ENCODE measurements at regions not wholly inside any gene's neighbourhood (a gene's known extent, or its start where the extent isn't known, plus 50 kb on each side); places are given as distances from the start of the nearest gene placed in this dataset.
"Not testable (repeated sequence)": the region's sequence is repeated elsewhere in the genome, so short reads cannot be mapped to it uniquely, and the experiment has no call there.

DNA sequence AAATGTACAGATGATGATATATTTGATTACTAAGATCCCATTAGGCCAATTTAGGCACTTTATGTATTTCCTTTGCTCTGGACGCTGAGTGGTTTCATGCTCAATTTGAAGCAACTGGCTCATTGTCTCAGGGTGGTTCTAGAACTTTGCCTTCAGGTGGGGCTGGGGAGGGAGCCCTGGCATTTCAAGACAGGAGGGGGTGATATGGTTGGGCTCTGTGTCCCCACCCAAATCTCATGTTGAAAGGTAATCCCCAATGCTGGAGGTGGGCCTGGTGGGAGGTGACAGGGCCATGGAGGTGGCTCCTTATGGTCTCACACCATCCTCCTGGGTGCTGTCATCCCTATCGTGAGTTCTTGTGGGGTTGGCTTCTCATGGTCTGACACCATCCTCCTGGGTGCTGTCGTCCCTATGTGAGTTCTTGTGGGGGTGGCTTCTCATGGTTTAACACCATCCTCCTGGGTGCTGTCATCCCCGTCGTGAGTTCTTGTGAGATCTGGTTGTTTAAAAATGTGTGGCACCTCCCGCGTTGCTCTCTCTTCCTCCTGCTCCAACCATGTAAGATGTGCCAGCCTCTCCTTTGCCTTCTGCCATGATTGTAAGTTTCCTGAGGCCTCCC is 151.5 kb upstream of the KLF6 start:
- no peak for DNase-seq (ENCODE audit: low spot score)

DNA sequence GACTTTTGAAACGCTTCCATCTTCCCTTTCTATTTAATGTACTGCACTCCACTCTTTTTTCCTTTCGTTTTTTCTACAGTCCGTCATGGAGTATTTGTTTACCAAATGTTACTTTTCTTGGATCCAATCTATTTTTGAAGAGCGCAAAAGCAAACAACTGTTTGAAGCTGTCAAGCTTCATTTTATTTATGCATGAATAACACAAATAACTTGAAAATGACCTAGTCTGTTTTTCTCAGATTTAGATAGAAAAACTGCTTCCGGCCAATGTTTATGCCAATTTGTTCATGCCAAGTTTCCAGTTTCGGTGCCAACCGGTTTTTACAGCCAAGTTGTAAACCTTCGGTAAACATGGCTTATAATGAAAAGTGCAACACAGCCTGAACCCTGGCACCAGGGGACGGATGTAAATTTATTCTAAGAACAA is 150.9 kb upstream of the KLF6 start:
- DNase-seq (ENCODE audit: low spot score) = no peak

GRCh38 chr10:3935141-3935540 is 150.1 kb upstream of the KLF6 start:
- peak; percentile 43 for DNase-seq (ENCODE audit: low spot score)

DNA sequence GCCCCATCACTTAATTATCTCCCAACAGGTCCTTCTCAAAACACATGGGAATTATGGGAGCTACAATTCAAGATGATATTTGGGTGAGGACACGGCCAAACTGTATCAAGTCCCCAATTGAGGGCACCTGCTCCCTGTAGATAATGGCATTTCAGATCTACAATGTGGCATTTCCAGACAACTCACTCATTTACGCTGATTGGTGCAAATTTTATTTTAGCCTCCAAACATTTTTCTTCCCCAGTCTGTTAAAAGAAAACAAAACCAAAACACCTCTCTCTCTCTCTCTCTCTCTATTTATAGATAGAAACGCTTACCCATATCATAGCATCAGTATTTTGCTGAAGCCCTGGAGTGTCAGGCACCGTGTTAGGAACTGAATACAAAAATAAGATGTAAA is 148.7 kb upstream of the KLF6 start:
- no peak for DNase-seq (ENCODE audit: low spot score)

DNA sequence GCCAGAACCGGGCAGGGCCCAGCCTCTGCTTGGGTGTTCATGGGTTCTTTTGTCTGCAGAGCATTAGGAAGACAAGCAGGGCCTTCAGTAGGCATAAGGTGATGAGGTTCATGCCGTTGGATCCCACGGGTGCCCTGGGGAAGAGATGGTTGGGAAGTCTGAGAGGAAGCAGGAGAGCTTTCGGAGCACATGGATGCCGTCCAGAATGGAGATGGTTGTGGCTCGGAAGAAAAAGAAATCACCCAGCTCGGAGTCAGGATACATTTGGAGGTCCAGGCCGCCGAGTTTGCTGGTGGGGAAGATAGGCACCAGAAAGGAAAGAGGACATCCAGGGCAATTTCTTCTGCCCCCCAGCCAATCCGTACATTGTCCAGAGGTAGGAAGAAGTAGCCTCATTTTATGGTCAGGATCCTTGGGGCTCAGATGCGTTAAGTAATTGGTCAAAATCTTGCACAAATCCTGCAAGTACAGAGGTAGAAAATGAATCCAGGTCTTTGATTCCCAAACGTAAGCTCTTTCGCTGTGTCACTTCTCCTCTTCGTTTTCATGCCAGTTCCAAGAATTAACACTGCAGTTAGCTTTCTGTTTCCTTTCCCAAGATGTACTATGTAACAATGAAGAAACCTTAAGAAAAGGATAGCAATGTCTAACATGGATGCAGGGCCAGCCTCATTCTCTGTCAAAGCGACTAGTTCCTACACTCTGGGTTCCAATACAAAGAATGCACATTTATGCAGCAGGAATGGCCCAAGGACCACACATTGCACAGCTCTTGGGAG is 147.8 kb upstream of the KLF6 start:
- no peak for DNase-seq (ENCODE audit: low spot score)

DNA sequence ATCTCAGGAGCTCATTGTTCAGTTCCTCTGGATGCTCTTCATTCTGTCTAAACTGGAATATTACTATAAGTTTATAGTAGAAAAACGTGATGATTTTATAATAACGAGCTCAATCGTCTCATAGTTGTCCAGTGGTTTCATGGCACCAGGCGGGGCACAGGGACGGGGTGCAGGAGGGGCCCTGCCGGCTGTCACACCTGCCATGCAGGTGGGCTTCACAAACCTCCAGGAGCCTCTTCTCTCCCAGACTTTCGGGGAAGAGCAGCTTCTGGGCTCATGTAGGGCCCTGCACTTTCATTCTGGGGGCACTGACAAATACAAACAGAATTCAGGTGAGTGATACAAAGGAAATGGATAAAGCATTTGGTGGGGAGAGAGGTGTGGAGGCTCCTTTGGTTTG is 146.9 kb upstream of the KLF6 start:
- no peak for DNase-seq (ENCODE audit: low spot score)

DNA sequence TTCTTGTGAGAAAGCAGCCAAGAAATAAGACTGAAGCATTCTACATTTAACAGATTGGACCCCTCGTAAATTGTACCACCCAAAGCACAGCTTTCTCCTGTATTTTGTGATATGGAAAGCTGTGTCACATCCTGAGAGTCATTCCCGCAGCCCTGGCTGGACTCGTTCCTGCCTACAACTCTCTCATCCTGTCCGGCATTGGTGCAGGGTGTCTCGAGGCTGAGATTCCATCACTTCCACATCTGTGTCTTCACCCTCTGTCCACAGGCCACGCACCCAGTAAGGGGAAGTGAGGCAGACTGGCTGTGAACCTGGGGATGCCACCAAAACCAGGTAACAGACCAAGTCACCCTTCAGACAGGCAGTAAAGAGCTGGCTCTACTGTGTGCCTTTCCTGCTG is 146.2 kb upstream of the KLF6 start:
- no peak for DNase-seq (ENCODE audit: low spot score)

GRCh38 chr10:3928569-3928968 is 143.6 kb upstream of the KLF6 start:
- no peak for DNase-seq (ENCODE audit: low spot score)

DNA sequence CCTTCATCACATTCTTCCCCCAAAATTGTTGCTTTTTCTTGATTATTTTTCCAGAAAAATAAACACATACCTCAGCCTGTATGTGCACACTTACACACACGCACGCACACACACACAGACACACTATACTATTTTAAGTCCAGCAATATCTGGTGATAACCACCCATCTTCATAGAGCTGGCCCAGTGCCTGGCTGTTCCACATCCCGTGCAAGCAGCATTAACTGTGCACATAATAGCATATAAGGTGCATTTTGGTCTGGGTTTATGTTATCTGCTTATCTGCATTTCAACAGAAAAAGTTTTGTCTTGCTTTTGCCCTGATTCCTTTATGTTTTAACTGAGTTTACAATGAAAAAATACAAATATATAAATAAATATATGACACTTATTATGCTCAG is 143.1 kb upstream of the KLF6 start:
- DNase-seq (ENCODE audit: low spot score) = no peak

DNA sequence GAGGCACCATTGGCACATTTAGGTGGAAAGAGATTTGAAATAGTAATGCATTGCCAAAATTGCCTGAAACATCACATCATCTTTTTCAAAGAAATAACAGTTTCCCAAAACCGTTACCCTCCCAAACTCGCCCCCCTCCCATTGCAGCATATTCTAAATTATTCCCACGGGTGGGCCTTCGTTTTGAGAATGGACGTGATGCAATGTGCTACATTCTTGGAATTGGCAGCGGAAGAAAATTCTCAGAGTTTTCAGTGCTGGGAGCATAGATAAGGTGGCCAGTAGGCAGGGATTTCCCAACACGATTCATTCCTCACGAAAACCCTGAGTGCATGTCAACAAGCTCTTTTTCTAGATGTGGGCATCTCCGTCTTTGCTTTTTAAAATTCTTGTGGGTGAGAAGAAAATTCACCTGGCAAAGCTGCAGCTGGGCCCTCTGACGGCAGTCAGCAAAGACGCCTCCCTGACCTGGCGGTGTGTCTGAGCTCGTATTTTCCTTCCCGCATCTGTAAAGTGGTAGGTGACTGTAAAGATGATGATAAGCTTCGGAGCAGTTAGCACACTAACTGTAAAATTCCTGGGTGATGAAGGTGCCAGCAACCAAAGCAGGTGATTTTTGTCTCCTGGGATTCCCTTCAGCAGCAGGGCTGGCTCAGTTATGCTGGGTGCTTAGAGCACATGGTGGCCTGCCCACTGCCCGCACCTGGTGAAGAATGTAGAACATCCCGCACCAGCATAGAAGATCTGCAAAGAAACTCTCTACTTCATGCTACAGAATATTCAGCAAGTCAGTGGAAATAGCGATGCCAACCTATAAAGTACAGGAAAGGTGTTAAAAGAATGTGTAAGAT is 141.9 kb upstream of the KLF6 start:
- DNase-seq (ENCODE audit: low spot score) = no peak

GRCh38 chr10:3926258-3926657 is 141.2 kb upstream of the KLF6 start:
- DNase-seq (ENCODE audit: low spot score) = no peak

GRCh38 chr10:3925184-3925583 is 140.2 kb upstream of the KLF6 start:
- DNase-seq (ENCODE audit: low spot score) = no peak

DNA sequence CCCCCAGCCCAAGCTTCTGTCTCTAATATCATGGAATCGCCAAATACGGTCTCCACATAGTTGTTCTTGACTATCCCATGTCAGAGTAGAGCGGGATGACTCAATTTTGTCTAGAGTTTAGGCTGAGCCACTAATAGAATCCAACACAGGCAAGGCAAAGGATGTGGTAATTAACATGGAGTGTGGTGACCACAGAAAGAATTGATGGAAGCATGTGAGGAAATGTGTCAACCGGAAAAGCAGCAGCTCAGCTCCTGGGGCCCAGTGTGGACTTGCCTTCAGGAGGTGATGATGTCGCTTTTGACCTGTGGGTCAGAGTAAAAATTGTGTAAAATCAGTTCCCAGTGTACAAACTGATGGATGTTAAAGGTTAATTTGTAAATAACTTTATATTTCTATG is 139.3 kb upstream of the KLF6 start:
- DNase-seq (ENCODE audit: low spot score) = no peak

- no peak for DNase-seq (ENCODE audit: low spot score)
Measured at GRCh38 chr10:3923033-3923432, 138.0 kb upstream of the KLF6 start.

GRCh38 chr10:3919709-3920308 is 134.8 kb upstream of the KLF6 start:
- no peak for DNase-seq (ENCODE audit: low spot score)

DNA sequence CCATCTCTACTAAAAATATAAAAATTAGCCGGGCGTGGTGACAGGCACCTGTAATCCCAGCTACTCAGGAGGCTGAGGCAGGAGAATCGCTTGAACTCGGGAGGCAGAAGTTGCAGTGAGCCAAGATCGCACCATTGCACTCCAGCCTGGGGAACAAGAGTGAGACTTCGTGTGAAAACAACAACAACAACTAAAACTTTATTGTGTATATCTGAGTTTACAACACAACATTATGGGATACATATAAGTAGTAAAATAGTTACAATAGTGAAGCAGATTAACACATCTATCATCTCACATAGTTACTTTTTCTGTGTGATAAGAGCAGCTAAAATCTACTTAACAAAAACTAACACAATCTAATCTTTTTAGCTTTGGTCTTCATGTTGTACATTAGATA is 132.4 kb upstream of the KLF6 start:
- not testable (repeated sequence) for DNase-seq (ENCODE audit: low spot score)

DNA sequence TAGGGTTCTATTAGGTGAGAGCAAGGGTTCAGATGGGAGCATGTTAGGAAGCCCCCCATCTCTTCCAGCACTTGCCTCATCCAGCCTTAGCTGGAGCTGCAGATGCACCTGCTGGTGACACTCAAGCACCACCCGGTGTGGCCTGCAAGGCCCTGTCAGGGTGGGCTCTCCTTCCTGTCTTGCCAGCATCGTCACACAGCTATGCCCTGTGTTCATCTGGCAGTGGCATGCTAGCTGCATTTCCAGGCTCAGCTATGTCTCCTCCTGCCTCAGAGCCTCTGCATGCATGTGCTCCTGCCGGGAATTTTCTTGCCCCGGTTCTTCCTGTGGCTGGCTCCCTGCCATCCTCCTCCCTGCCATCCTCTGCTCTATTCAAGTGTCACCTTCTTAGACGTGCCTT is 129.7 kb upstream of the KLF6 start:
- DNase-seq (ENCODE audit: low spot score) = no peak

DNA sequence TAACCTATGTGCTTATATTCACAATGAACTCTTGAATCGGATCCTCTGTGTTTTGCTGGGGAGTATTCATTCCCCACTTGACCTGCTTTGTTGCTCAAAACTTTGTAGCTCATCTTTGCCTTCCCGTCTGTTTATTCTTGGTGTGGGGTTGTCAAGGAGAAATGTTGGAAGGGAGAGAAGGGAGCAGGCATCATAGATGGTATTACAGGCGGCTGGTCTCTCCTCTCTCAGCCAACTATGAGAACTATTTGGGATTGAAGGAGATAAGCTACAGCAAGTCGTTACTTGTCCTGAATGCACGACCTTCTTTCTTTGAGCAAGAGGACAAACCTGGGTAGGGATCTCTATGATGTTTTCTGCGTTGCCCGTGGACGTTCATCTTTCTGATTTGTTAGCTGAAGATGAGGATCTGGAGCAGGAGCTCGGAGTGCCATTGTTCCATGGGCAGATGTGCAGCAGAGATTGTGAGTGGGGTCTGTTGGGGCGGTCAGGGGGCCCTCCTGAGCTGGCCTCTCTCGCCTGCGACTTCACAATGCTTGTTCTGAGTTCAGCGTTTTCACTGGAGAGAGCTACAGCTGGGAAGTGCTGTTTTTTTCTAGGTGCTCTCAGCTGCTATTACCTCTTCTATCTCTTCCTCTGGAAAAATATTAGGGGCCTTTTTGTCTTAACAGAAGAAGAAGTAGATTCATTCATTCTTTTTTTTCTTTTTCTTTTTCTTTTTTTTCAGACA is 126.9 kb upstream of the KLF6 start:
- DNase-seq (ENCODE audit: low spot score) = no peak

DNA sequence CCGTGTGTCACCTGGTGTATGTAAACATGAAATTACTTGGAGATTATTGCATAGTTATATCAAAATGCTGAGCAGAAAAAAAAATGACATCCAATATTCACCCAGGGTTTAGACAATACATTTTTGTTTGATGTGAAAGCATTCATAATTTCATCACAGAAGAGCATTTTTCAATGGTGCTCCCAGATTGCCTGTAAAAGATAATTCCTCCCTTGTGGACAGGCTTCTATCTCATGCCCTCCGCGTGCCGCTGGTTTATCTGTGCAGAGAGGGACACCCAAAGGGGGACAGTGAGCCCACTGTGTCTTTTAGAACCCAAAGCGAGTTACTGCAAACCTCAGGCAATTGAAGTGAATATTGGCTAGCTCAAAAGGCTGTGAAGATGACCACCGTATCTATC is 126.2 kb upstream of the KLF6 start:
- DNase-seq (ENCODE audit: low spot score) = no peak

GRCh38 chr10:3909339-3909738 is 124.3 kb upstream of the KLF6 start:
- no peak for DNase-seq (ENCODE audit: low spot score)

DNA sequence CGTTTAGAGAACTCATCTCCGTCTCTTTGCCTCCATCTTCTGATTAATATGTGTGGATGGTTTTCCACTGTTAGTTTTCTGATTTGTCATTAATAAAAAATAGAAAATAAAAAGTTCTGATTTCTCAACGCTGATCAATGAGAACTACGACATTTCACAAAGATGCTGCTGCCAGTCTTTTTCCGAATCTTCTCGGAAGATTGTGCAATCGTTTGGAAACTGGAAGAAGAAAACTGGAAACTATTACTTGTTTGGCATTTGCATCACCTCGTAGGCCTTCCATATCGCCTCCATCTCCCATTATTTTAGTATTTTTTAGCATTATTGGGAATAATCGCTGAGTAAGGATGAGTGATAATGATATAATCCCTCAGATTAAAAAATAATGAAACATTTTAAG is 123.2 kb upstream of the KLF6 start:
- DNase-seq (ENCODE audit: low spot score) = no peak

DNA sequence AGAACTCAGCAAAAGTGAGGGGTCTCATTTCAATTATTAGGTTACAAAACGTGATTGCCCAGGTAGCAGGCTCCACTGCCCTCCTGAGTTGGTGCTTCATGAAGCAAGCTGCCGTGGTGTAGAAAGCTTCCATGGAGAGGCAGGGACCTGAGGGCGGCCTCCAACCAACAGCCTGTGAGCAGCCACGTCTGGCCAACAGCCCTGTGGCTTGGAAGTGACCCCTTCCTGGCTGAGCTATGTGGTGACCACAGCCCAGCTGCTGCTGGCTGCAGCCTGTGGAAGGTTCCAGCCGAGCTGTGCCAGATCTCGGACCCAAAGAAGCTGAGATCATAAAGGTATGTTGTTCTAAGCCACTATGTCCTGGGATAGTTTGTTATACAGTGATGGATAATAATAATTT is 122.5 kb upstream of the KLF6 start:
- DNase-seq (ENCODE audit: low spot score) = no peak
